RWPE2 (cell line): ENCODE measurements at regions not wholly inside any gene's neighbourhood (a gene's known extent, or its start where the extent isn't known, plus 50 kb on each side); places are given as distances from the start of the nearest gene placed in this dataset.
A peak's percentile ranks its signal among the peaks of the same experiment; 100 is the strongest.
"Not testable (repeated sequence)": the region's sequence is repeated elsewhere in the genome, so short reads cannot be mapped to it uniquely, and the experiment has no call there.

Experiments used
- ATAC-seq: fragments of 200-7000 bp; cut with Tn5 transposase; 3 replicates; pipeline ENCODE4 v1.9.1; 2021; ENCODE audit warnings: low read depth
- DNase-seq: peaks from one replicate; pipeline ENCODE4 v3.0.0-alpha.2; 2020; ENCODE audit warnings: low spot score
- H3K27ac ChIP-seq: fragments of 450-650 bp; 2 replicates; pipeline ENCODE4 v1.5.1; 2017; ENCODE audit warnings: mild to moderate bottlenecking; ENCODE audit not compliant: poor library complexity, severe bottlenecking
- H3K27me3 ChIP-seq: fragments of 250-450 bp; sonication (Bioruptor Pico); 2 replicates; pipeline ENCODE4 v1.5.1; 2021; ENCODE audit warnings: mild to moderate bottlenecking, moderate library complexity; ENCODE audit not compliant: insufficient read depth, poor library complexity, severe bottlenecking
- H3K36me3 ChIP-seq: fragments of 250-450 bp; sonication (Bioruptor Pico); 2 replicates; pipeline ENCODE4 v1.5.1; 2020; ENCODE audit warnings: low read depth, mild to moderate bottlenecking, moderate library complexity
- H3K4me1 ChIP-seq: fragments of 250-450 bp; sonication (Bioruptor Pico); 2 replicates; pipeline ENCODE4 v1.5.1; 2021; ENCODE audit warnings: mild to moderate bottlenecking, moderate library complexity; ENCODE audit not compliant: insufficient read depth, poor library complexity, severe bottlenecking
- H3K4me3 ChIP-seq: fragments of 250-450 bp; sonication (Bioruptor Pico); 2 replicates; pipeline ENCODE4 v1.5.1; 2021; ENCODE audit warnings: mild to moderate bottlenecking, moderate library complexity; ENCODE audit not compliant: severe bottlenecking
- H3K9me3 ChIP-seq: fragments of 250-450 bp; sonication (Bioruptor Pico); 2 replicates; pipeline ENCODE4 v1.5.1; 2021; ENCODE audit warnings: mild to moderate bottlenecking, moderate library complexity; ENCODE audit not compliant: severe bottlenecking
- TF ChIP-seq, protein P1 (sequence below): fragments of 450-650 bp; IDR thresholded peaks from one replicate; pipeline ENCODE4 v1.5.1; 2017; ENCODE audit warnings: mild to moderate bottlenecking, moderate library complexity; ENCODE audit not compliant: poor library complexity, severe bottlenecking

DNA sequence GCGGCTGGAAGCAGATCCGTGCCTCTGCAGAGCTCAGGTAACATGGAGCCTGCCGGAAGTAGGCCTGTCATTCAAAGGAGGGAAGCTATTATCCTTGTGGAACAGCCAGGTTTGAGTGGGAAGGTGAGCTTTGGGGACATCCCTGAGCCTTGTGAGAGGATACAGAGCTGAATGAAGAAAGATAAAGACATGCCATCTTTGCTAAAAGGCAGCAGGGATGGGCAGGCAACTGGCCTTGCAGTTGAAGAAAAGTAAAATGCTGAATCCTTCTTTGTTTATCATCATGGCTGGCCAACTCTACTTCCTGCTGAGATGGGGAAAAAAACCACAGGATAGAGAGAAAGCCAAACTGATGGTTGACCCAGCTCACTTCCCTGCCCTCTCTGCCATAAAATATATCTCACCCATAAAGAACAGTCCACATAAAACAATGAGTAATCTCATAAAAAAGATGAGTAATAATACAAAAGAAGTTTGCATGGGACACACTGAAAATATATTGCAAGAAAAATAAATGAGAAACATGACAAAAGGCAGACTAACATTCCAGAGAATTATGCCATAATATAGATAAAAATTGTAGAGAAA lies 226.3 kb downstream of the DLEU7 start:
- DNase-seq: no peak
- H3K9me3 ChIP-seq: no peaks in the 10 kb centered on the region
- H3K4me1 ChIP-seq: peaks cover 13% of the 10 kb centered on the region
- H3K27ac ChIP-seq: peak overlapping the region; percentile 58
- TF ChIP-seq, protein P1, sequence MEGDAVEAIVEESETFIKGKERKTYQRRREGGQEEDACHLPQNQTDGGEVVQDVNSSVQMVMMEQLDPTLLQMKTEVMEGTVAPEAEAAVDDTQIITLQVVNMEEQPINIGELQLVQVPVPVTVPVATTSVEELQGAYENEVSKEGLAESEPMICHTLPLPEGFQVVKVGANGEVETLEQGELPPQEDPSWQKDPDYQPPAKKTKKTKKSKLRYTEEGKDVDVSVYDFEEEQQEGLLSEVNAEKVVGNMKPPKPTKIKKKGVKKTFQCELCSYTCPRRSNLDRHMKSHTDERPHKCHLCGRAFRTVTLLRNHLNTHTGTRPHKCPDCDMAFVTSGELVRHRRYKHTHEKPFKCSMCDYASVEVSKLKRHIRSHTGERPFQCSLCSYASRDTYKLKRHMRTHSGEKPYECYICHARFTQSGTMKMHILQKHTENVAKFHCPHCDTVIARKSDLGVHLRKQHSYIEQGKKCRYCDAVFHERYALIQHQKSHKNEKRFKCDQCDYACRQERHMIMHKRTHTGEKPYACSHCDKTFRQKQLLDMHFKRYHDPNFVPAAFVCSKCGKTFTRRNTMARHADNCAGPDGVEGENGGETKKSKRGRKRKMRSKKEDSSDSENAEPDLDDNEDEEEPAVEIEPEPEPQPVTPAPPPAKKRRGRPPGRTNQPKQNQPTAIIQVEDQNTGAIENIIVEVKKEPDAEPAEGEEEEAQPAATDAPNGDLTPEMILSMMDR: no peak
- ATAC-seq: peak; percentile 100
- H3K27me3 ChIP-seq: no peaks in the 10 kb centered on the region
- H3K4me3 ChIP-seq: no peak overlapping the region
- H3K36me3 ChIP-seq: no peaks in the 10 kb centered on the region

GRCh38 chr13:50618206-50618605 lies 225.3 kb downstream of the DLEU7 start:
- Histone ChIP-seq H3K27me3 (no peaks in the 10 kb centered on the region), H3K9me3 (no peaks in the 10 kb centered on the region), H3K4me1 (peaks cover 13% of the 10 kb centered on the region), H3K27ac (peak overlapping the region; percentile 58), H3K36me3 (no peaks in the 10 kb centered on the region), H3K4me3 (no peak overlapping the region)
- ATAC-seq (no peak), DNase-seq (no peak)
- TF ChIP-seq, protein P1: no peak

DNA sequence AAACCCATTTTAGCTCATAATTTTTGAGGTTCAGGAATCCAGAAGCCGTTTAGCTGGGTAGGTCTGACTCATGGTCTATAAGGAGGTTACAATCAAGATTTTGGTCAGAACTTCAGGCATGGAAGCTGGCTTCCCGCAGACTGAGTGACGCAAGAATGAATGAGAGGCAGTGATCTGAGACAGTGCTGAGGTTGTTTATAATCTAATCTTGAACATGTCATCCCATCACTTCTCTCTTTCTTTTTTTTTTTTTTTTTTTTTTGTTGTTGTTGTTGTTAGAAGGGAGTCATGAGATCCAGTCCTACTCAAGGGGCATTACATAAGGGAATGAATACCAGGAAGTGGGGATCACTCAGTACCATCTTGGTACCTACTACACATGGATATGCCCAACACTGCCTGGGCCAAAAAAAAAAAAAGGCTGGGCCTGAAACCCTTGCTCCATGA lies 217.4 kb downstream of the DLEU7 start:
- DNase-seq (no peak), ATAC-seq (0 out of 3 replicates have a peak, but pooled peaks have one; percentile 36)
- Histone ChIP-seq H3K9me3 (no peaks in the 10 kb centered on the region), H3K27me3 (no peaks in the 10 kb centered on the region), H3K36me3 (no peaks in the 10 kb centered on the region), H3K4me3 (no peak overlapping the region), H3K27ac (no peak overlapping the region), H3K4me1 (no peaks in the 10 kb centered on the region)
- TF ChIP-seq, protein P1: no peak

- TF ChIP-seq, protein P1: no peak
- Histone ChIP-seq H3K4me1 (no peaks in the 10 kb centered on the region), H3K27ac (no peak overlapping the region), H3K9me3 (no peaks in the 10 kb centered on the region), H3K36me3 (no peaks in the 10 kb centered on the region), H3K27me3 (no peaks in the 10 kb centered on the region), H3K4me3 (no peak overlapping the region)
- DNase-seq (no peak), ATAC-seq (no peak)
Observed at GRCh38 chr13:50627111-50627510, 216.4 kb downstream of the DLEU7 start.

GRCh38 chr13:50628512-50628911 lies 215.0 kb downstream of the DLEU7 start:
- not testable (repeated sequence) for H3K27ac ChIP-seq, H3K4me3 ChIP-seq, H3K27me3 ChIP-seq, DNase-seq, ATAC-seq, H3K4me1 ChIP-seq, H3K9me3 ChIP-seq, H3K36me3 ChIP-seq
